Kidney glomerular epithelial cell (primary cell): ENCODE measurements at regions not wholly inside any gene's neighbourhood (a gene's known extent, or its start where the extent isn't known, plus 50 kb on each side); places are given as distances from the start of the nearest gene placed in this dataset.
A peak's percentile ranks its signal among the peaks of the same experiment; 100 is the strongest.

Source experiments
- DNase-seq: peaks from one replicate; lab custom pipeline; 2025; lab: John Stamatoyannopoulos, UW

GRCh38 chr18:50475538-50476193 lies 84.2 kb upstream of the MAPK4 start:
- no peak for DNase-seq

GRCh38 chr18:50492097-50492496 lies 67.8 kb upstream of the MAPK4 start:
- no peak for DNase-seq

- DNase-seq, result no peak
These were observed 65.3 kb upstream of the MAPK4 start for GRCh38 chr18:50494569-50494968.

GRCh38 chr18:50506362-50506761 lies 53.5 kb upstream of the MAPK4 start:
- DNase-seq, result no peak

- peak; percentile 7 for DNase-seq
These were observed 52.7 kb upstream of the MAPK4 start for GRCh38 chr18:50507120-50507590.

- no peak for DNase-seq
These were observed 51.7 kb upstream of the MAPK4 start for GRCh38 chr18:50508228-50508627.

GRCh38 chr18:50509012-50509411 lies 50.9 kb upstream of the MAPK4 start:
- DNase-seq, result no peak
